ENCODE measurements at regions not wholly inside any gene's neighbourhood (a gene's known extent, or its start where the extent isn't known, plus 50 kb on each side); places are given as distances from the start of the nearest gene placed in this dataset.

GRCh38 chr18:55085557-55086285, 126.5 kb upstream of the CCDC68 start:
- TF ChIP-seq CTCF (IDR thresholded peaks at IDR 0.05) (no peak), EZH2phosphoT487 (IDR thresholded peaks at IDR 0.05) (no peak)

Data from neural progenitor cell (in vitro differentiated cells).